ENCODE measurements at regions not wholly inside any gene's neighbourhood (a gene's known extent, or its start where the extent isn't known, plus 50 kb on each side); places are given as distances from the start of the nearest gene placed in this dataset.

- no peak for TF ChIP-seq CTCF (IDR thresholded peaks at IDR 0.05; ENCODE audit: insufficient read depth, low read length, poor library complexity, severe bottlenecking)
Measured at GRCh38 chr3:159169828-159170227, 368.0 kb downstream of the MFSD1 start.

GRCh38 chr3:159170436-159171003, 368.7 kb downstream of the MFSD1 start:
- H3K36me3 ChIP-seq (ENCODE audit: control insufficient read depth, insufficient read depth, low read length), result no peaks in the 10 kb centered on the region
- H3K27me3 ChIP-seq (ENCODE audit: control insufficient read depth, insufficient read depth, low read length), result no peaks in the 10 kb centered on the region
- no peak for TF ChIP-seq CTCF (IDR thresholded peaks at IDR 0.05; ENCODE audit: insufficient read depth, low read length, poor library complexity, severe bottlenecking)
- H3K4me3 ChIP-seq (ENCODE audit: low read depth, low read length), result no peak overlapping the region
- DNase-seq (ENCODE audit: low read depth), result no peak

More at GRCh38 chr3:159169828-159170227, 368.0 kb downstream of the MFSD1 start:
- Histone ChIP-seq H3K36me3 (ENCODE audit: control insufficient read depth, insufficient read depth, low read length) (no peaks in the 10 kb centered on the region), H3K4me3 (ENCODE audit: low read depth, low read length) (no peak overlapping the region), H3K27me3 (ENCODE audit: control insufficient read depth, insufficient read depth, low read length) (no peaks in the 10 kb centered on the region)
- DNase-seq (ENCODE audit: low read depth), result peak; percentile 50

- Histone ChIP-seq H3K4me3 (ENCODE audit: low read depth, low read length) (no peak overlapping the region), H3K36me3 (ENCODE audit: control insufficient read depth, insufficient read depth, low read length) (no peaks in the 10 kb centered on the region), H3K27me3 (ENCODE audit: control insufficient read depth, insufficient read depth, low read length) (no peaks in the 10 kb centered on the region)
- no peak for TF ChIP-seq CTCF (IDR thresholded peaks at IDR 0.05; ENCODE audit: insufficient read depth, low read length, poor library complexity, severe bottlenecking)
- DNase-seq (ENCODE audit: low read depth), result no peak
Measured at GRCh38 chr3:159171333-159171732, 369.5 kb downstream of the MFSD1 start.

GRCh38 chr3:159172473-159172872, 370.6 kb downstream of the MFSD1 start:
- no peak overlapping the region for H3K4me3 ChIP-seq (ENCODE audit: low read depth, low read length)
- H3K36me3 ChIP-seq (ENCODE audit: control insufficient read depth, insufficient read depth, low read length), result no peaks in the 10 kb centered on the region
- no peak for DNase-seq (ENCODE audit: low read depth)
- no peak for TF ChIP-seq CTCF (IDR thresholded peaks at IDR 0.05; ENCODE audit: insufficient read depth, low read length, poor library complexity, severe bottlenecking)
- H3K27me3 ChIP-seq (ENCODE audit: control insufficient read depth, insufficient read depth, low read length), result no peaks in the 10 kb centered on the region

DNA sequence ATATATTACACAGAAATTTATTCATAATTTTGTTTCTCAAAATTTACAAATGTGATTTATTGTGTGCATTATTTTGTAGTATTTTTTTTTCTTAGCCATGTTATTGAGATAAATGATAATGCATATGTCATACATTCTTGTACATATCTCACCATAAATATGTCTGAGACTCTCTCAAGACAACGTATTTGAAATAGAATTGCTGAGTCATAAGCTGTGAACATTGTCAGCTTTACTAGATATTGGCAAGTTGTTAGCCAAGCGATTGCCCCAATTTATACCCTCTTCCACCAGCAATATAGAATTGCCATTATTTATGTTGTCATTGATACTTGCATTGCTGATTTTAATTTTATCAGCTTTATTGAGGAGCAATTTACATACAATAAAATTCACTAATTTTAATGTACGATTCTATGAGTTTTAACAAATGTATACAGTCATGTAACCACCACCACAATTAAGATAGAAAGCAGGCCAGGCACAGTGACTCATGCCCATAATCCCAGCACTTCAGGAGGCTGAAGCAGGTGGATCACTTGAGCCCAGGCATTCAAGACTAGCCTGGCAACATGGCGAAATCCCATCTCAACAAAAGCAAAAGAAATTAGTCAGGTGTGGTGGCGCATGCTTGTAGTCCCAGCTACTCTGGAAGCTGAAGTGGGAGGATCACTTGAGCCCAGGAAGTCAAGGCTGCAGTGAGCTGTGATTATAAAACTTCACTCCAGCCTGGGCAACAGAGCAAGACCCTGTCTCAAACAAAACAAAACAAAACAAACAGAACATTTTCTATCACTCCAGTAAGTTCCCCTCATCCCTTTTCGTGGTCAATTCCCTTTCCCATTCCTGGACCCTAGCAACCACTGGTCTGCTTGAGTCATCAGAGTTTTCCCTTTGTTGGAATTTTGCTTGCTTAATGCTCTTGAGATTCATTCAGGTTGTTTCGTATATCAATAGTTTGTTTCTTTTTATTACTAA, 373.1 kb downstream of the MFSD1 start:
- no peak overlapping the region for H3K4me3 ChIP-seq (ENCODE audit: low read depth, low read length)

More for the DNA sequence above, 373.1 kb downstream of the MFSD1 start:
- H3K27me3 ChIP-seq (ENCODE audit: control insufficient read depth, insufficient read depth, low read length), result no peaks in the 10 kb centered on the region
- no peaks in the 10 kb centered on the region for H3K36me3 ChIP-seq (ENCODE audit: control insufficient read depth, insufficient read depth, low read length)
- TF ChIP-seq CTCF (IDR thresholded peaks at IDR 0.05; ENCODE audit: insufficient read depth, low read length, poor library complexity, severe bottlenecking), result no peak
- DNase-seq (ENCODE audit: low read depth), result peak; percentile 47
